ENCODE measurements at regions not wholly inside any gene's neighbourhood (a gene's known extent, or its start where the extent isn't known, plus 50 kb on each side); places are given as distances from the start of the nearest gene placed in this dataset.
A peak's percentile ranks its signal among the peaks of the same experiment; 100 is the strongest.

DNA sequence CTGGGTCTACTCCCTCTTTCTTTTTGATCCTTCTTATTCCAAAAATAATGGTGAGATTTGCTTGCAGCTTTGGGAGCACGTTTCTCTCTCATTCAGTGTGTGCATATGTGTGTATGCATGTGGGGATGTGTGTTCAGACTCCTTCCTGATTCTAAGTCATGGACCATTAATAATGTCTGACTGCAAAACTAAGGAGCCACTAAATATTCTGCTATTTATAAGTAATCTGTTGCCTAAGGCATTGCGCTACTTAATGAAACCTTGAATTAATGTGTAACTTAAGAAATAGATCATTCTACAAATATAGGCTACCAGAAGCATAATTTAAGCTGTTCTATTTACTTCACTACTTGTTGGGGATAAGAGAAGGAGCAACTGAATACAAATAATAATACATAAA, 182.1 kb downstream of the TFCP2L1 start:
- Histone ChIP-seq H3K4me3 (no peak overlapping the region), H3K27ac (no peak overlapping the region), H3K4me1 (no peaks in the 10 kb centered on the region), H3K36me3 (no peaks in the 10 kb centered on the region), H3K9me3 (replicated peaks) (no peaks in the 10 kb centered on the region), H3K27me3 (no peaks in the 10 kb centered on the region)
- DNase-seq = no peak

GRCh38 chr2:121103960-121104359, 181.0 kb downstream of the TFCP2L1 start:
- no peaks in the 10 kb centered on the region for H3K36me3 ChIP-seq
- H3K4me3 ChIP-seq = no peak overlapping the region
- no peak for DNase-seq
- no peaks in the 10 kb centered on the region for H3K4me1 ChIP-seq
- H3K9me3 ChIP-seq (replicated peaks) = no peaks in the 10 kb centered on the region
- H3K27me3 ChIP-seq = no peaks in the 10 kb centered on the region
- H3K27ac ChIP-seq = no peak overlapping the region

GRCh38 chr2:121104721-121105141, 180.3 kb downstream of the TFCP2L1 start:
- Histone ChIP-seq H3K9me3 (replicated peaks) (no peaks in the 10 kb centered on the region), H3K36me3 (no peaks in the 10 kb centered on the region), H3K27ac (no peak overlapping the region), H3K4me3 (no peak overlapping the region), H3K4me1 (no peaks in the 10 kb centered on the region), H3K27me3 (no peaks in the 10 kb centered on the region)
- DNase-seq = peak; percentile 26 to 51

- H3K4me3 ChIP-seq = no peak overlapping the region
- H3K27ac ChIP-seq = no peak overlapping the region
- no peak for DNase-seq
- no peaks in the 10 kb centered on the region for H3K4me1 ChIP-seq
- no peaks in the 10 kb centered on the region; the same call in 1 of the 2 replicates for H3K9me3 ChIP-seq (replicated peaks)
- no peaks in the 10 kb centered on the region for H3K36me3 ChIP-seq
- no peaks in the 10 kb centered on the region for H3K27me3 ChIP-seq
These were observed 174.1 kb downstream of the TFCP2L1 start for GRCh38 chr2:121110924-121111323.

DNA sequence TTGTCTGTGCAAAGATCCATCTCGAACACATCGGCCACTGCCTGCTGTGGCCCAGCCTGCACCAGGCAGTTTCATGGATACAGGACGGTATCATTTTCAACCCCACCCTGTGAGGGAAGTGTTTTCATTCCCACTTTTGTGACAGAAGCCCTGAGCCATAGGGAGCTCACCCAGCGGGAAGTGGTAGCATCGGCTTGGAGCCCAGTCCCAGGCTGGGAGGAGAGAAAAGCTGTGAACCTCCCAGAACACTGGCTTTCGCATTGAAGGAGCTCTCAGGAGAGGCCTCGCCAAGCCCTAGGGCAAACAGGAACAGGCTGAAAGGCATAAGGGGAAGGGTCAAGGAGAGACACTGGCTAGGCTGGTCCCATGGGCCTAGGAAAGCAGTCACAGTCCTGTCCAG, 166.1 kb downstream of the TFCP2L1 start:
- no peak for DNase-seq
- Histone ChIP-seq H3K4me3 (no peak overlapping the region), H3K9me3 (replicated peaks) (no peaks in the 10 kb centered on the region; the same call in 1 of the 2 replicates), H3K4me1 (no peaks in the 10 kb centered on the region), H3K27ac (no peak overlapping the region), H3K27me3 (peaks cover 4% of the 10 kb centered on the region), H3K36me3 (no peaks in the 10 kb centered on the region)

GRCh38 chr2:121120411-121120810, 164.6 kb downstream of the TFCP2L1 start:
- peaks cover 8% of the 10 kb centered on the region for H3K27me3 ChIP-seq

DNA sequence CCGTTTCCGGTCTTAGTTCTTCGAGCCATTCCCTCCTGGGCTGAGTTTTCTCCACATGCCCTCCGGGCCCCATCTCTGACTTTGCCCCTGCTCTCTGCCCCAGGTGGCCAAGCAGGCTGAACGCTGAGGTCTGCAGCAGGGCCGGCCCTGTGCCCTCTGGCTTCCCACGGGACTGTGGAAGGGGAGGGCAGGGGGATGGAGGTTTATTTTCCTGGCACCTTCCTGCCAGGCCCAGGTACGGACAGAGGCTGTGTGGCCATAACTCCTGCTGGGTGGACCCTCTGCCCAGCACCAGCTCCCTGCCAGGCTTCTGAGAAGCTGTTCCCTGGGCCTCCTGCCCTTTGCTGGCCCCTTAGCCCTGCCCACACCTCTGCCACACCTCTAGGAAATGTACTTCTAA, 164.0 kb downstream of the TFCP2L1 start:
- no peak overlapping the region for H3K27ac ChIP-seq
- no peak for DNase-seq
- H3K9me3 ChIP-seq (replicated peaks) = no peaks in the 10 kb centered on the region
- no peak overlapping the region for H3K4me3 ChIP-seq
- H3K27me3 ChIP-seq = peaks cover 8% of the 10 kb centered on the region
- no peaks in the 10 kb centered on the region for H3K36me3 ChIP-seq
- no peaks in the 10 kb centered on the region for H3K4me1 ChIP-seq

More at GRCh38 chr2:121120411-121120810, 164.6 kb downstream of the TFCP2L1 start:
- Histone ChIP-seq H3K36me3 (no peaks in the 10 kb centered on the region), H3K4me3 (no peak overlapping the region), H3K4me1 (no peaks in the 10 kb centered on the region), H3K9me3 (replicated peaks) (no peaks in the 10 kb centered on the region), H3K27ac (no peak overlapping the region)
- DNase-seq = no peak

GRCh38 chr2:121121661-121122060, 163.3 kb downstream of the TFCP2L1 start:
- peaks cover 8% of the 10 kb centered on the region for H3K27me3 ChIP-seq
- no peak overlapping the region for H3K4me3 ChIP-seq
- H3K4me1 ChIP-seq = no peaks in the 10 kb centered on the region
- no peaks in the 10 kb centered on the region for H3K9me3 ChIP-seq (replicated peaks)
- no peaks in the 10 kb centered on the region for H3K36me3 ChIP-seq
- H3K27ac ChIP-seq = no peak overlapping the region
- DNase-seq = no peak

DNA sequence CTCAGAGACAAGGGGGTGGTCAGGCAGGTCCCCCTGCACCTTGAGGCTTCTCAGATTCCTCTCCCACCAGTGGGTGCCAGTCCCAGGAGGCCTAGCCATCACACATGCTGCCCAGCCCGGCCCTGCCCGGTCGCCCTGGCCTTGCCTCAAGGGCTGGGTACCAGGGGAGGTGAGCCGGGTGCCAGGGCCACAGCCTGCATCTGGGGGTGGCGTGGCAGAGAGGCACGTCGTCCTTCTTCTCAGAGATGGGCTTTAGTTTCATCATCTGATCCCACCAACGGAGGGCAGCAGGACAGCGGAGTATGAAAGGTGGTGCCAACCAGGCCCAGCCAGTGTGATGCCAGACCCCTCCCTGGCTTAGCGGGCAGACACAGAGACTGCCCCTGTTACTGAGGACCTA, 161.7 kb downstream of the TFCP2L1 start:
- DNase-seq = no peak
- Histone ChIP-seq H3K27ac (no peak overlapping the region), H3K9me3 (replicated peaks) (no peaks in the 10 kb centered on the region), H3K4me3 (no peak overlapping the region), H3K27me3 (peaks cover 8% of the 10 kb centered on the region), H3K4me1 (no peaks in the 10 kb centered on the region), H3K36me3 (no peaks in the 10 kb centered on the region)

- DNase-seq = no peak
- no peak overlapping the region for H3K4me3 ChIP-seq
- H3K9me3 ChIP-seq (replicated peaks) = no peaks in the 10 kb centered on the region
- no peak overlapping the region for H3K27ac ChIP-seq
- H3K27me3 ChIP-seq = peaks cover 8% of the 10 kb centered on the region
- no peaks in the 10 kb centered on the region for H3K36me3 ChIP-seq
- H3K4me1 ChIP-seq = no peaks in the 10 kb centered on the region
These were observed 160.7 kb downstream of the TFCP2L1 start for GRCh38 chr2:121124330-121124729.

GRCh38 chr2:121125350-121125749, 159.7 kb downstream of the TFCP2L1 start:
- no peaks in the 10 kb centered on the region for H3K9me3 ChIP-seq (replicated peaks)
- no peaks in the 10 kb centered on the region for H3K36me3 ChIP-seq
- H3K4me3 ChIP-seq = no peak overlapping the region
- no peak overlapping the region for H3K27ac ChIP-seq
- no peaks in the 10 kb centered on the region for H3K4me1 ChIP-seq
- DNase-seq = no peak
- H3K27me3 ChIP-seq = peaks cover 7% of the 10 kb centered on the region

- no peak overlapping the region for H3K4me3 ChIP-seq
- H3K27me3 ChIP-seq = peaks cover 4% of the 10 kb centered on the region; the same call in 1 of the 2 replicates
- no peak overlapping the region for H3K27ac ChIP-seq
- DNase-seq = no peak
- no peaks in the 10 kb centered on the region for H3K4me1 ChIP-seq
- H3K36me3 ChIP-seq = no peaks in the 10 kb centered on the region
- no peaks in the 10 kb centered on the region for H3K9me3 ChIP-seq (replicated peaks)
These were observed 156.0 kb downstream of the TFCP2L1 start for GRCh38 chr2:121128741-121129659.

DNA sequence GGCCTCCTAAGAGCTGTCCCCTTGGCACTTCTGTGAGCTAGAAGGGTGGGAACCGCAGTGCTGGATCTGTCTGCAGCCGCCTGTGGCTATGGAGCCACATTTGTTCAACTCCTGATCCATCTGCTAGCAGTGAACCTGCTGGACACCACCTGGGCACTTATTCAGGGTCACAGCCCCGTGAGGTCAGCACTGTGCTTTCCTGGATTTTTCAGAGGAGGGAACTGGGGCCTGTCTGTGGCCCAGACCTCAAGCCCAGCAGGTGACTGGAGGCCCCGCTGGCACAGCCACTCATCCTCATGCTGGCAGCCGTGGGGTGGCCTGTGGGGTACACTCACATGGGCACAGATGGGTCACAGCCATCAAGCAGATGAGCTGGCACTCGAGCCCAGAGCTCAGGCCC, 155.3 kb downstream of the TFCP2L1 start:
- H3K36me3 ChIP-seq = no peaks in the 10 kb centered on the region
- peaks cover 4% of the 10 kb centered on the region; the same call in 1 of the 2 replicates for H3K27me3 ChIP-seq
- H3K27ac ChIP-seq = no peak overlapping the region
- H3K4me3 ChIP-seq = no peak overlapping the region
- H3K9me3 ChIP-seq (replicated peaks) = no peaks in the 10 kb centered on the region
- no peak for DNase-seq
- no peaks in the 10 kb centered on the region for H3K4me1 ChIP-seq

- H3K36me3 ChIP-seq = no peaks in the 10 kb centered on the region
- H3K4me1 ChIP-seq = no peaks in the 10 kb centered on the region
- H3K4me3 ChIP-seq = no peak overlapping the region
- no peak overlapping the region for H3K27ac ChIP-seq
- H3K9me3 ChIP-seq (replicated peaks) = no peaks in the 10 kb centered on the region
- no peak for DNase-seq
- H3K27me3 ChIP-seq = no peaks in the 10 kb centered on the region; the same call in 1 of the 2 replicates
These were observed 154.6 kb downstream of the TFCP2L1 start for GRCh38 chr2:121130301-121130850.

DNA sequence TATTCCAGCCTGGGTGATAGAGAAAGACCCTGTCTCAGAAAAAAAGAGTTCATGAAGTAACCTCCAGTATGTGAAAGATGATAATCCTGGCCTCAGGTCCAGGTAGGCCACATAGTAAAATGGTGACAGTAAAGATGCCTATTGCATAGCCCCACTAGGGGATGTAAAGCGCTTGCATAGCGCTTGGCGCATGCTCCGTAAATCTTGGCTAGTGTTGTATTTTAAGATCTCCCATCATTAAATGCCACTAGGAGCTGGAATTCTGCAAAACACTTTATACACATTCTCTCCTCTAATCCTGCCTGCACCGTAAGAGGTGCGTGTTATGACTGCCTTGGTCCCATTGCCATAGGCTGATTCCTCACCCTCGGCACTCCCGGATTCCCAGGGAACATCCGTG, 153.6 kb downstream of the TFCP2L1 start:
- no peaks in the 10 kb centered on the region; the same call in 1 of the 2 replicates for H3K27me3 ChIP-seq
- no peaks in the 10 kb centered on the region for H3K36me3 ChIP-seq
- H3K4me3 ChIP-seq = no peak overlapping the region
- H3K27ac ChIP-seq = no peak overlapping the region
- DNase-seq = no peak
- H3K4me1 ChIP-seq = no peaks in the 10 kb centered on the region
- H3K9me3 ChIP-seq (replicated peaks) = no peaks in the 10 kb centered on the region

All from SJCRH30 (cell line).